B cell (primary cell): ENCODE measurements at regions not wholly inside any gene's neighbourhood (a gene's known extent, or its start where the extent isn't known, plus 50 kb on each side); places are given as distances from the start of the nearest gene placed in this dataset.

ENCODE experiments used
- CTCF ChIP-seq: fragments of 200-600 bp; IDR thresholded peaks from one replicate; pipeline ENCODE4 v1.8.0; 2022; ENCODE audit warnings: antibody characterized with exemption, mild to moderate bottlenecking
- EZH2 ChIP-seq: IDR thresholded peaks from 2 replicates; pipeline ENCODE4 v1.6.1; 2012; ENCODE audit warnings: borderline replicate concordance, low read depth, mild to moderate bottlenecking, moderate library complexity, low read length; ENCODE audit not compliant: insufficient read depth, poor library complexity, severe bottlenecking

- no peak for TF ChIP-seq EZH2
- TF ChIP-seq CTCF, result no peak
These were observed 133.8 kb upstream of the EMCN start for GRCh38 chr4:100651499-100652175.
